ENCODE measurements at regions not wholly inside any gene's neighbourhood (a gene's known extent, or its start where the extent isn't known, plus 50 kb on each side); places are given as distances from the start of the nearest gene placed in this dataset.
"Not testable (repeated sequence)": the region's sequence is repeated elsewhere in the genome, so short reads cannot be mapped to it uniquely, and the experiment has no call there.

DNA sequence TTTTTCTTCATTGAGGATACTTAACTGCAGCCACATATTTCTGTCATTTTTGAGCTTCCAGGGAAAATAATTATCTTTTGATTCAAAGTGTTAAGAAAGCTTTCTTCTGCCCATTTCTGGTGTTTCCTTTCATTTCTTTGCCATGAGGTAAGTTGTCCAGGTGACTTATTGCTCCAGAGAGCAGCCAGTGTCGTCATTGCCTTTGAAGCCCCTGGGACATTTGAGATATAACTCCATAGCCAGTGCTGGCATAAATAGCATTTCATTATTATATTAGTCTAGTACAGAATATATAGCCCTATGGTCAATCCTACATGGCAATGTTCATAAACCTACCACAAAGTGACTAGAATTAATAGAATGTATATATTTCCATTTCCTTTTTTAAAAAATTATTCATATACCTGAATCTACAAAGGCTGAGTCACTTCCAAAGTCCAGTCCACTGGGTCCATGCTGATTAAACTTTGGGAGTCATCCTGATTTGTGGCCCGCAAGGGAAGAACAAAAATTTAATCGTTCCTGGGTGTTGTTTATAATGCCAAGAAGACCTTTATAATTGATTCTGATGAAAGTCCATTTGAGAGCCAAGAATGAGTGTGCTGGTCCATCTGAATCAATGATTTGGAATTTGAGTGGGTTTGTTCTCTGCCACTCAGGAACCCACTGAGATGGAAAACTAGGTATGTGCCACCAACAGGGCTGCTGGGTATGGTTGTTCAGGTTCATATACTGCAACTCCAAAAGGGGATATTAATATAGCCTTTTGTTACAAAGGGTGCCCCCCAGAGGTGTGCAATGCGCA is 221.8 kb upstream of the PLXNA2 start:
- DNase-seq (ENCODE audit: low spot score): no peak

DNA sequence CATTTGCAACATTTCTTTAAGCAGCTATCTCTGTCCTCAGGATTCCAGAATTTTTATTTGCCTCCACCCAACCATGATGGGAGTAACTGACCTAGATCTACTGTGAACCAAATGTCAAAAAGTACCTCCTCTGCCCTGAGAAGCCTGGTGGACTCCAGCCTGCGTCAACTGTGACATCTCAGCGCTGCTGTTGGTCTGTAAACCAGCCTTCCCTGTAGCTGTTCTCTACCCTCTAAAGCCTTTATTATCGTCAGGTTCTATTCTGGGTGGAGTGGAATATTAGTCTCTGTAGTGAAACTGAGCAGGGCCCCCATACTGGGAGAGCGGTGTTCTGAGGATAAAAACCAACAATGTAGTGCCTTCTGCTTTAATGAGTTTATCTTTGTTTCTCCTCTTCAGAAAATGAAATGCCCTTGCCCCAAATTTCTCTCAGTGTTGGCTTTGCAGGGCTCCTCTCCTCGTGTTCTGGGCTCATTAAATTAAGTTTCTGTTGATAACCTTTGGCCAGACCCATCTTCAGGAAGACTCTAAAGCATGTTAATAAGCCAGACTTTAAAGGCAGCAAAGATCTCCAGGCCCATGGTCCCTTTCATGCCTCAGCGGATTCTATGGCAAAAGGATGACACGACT is 223.1 kb upstream of the PLXNA2 start:
- DNase-seq (ENCODE audit: low spot score): no peak

DNA sequence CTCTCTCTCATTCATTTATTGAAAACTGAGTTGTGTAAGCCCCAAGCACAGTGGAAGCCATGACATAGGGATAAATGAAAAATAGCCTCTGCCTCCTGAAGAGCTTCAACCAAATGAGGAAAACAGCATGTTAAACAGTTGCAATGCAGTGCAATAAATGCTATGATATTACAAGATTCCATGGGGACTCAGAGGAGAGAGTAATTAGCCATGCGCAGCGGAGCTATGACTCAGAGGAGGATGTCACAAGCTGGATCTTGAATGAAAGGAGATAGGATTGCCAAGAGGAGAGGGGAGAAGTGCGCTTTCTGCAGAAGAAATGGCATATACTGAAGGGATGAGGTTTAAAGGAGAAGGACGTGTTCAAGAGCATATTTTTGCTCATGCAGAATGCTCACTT is 231.3 kb upstream of the PLXNA2 start:
- no peak for DNase-seq (ENCODE audit: low spot score)

DNA sequence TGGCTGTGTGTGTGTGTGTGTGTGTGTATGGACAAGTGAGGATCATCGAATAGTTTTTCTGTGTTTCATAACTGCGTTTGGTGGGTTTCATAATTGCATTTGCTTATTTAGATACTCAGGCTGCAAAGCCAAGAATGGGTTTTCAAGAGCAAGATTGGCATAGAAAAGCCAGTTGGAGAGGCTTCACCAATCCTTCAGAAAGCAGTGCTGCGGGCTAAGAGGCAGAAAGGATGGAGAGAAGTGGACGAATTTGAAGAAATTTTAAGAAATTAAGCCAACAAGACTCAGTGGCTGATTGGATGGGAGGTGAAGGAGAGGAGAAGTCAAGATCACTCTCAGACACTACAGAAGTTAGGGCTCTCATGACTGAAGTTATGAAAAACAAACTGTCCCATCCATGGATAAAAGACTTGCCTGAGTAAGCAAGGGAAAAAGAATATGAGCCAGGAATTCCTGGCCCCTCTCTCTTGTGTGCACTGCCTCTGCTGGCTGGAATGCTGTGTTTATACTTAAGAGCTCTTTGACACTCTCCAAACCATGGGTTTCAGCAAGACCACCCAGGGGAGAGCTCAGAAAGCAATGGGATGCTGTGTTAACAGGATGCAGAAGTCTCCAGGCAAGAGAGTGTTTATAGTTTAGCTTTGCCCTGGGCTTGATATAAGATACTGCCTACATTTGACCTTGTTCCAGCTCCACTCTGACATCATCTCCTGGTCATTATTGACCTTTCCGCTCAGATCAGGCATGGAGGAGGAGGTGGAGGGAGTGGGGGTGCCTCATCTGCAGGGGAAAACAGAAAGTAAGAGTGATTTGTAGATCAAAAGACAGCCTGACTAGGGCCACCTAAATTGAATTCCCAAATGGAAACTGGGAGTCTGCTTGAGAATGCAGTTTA is 232.0 kb upstream of the PLXNA2 start:
- no peak for DNase-seq (ENCODE audit: low spot score)

DNA sequence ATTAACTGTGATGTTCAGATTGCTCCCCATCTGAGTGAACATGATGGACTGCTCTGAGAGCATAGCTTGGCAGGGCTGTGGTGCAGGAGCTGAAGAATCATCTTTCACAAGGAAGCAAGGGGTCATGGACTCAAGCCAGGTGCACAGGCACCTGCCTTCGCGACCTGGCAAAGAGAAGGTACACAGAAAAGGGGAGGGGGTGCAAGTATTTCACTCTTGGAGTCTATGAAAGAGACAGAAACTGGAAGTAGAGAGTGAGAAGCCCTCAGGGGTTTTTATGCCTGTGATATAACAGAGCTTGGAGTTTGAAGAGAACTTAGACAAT is 232.6 kb upstream of the PLXNA2 start:
- DNase-seq (ENCODE audit: low spot score): no peak

DNA sequence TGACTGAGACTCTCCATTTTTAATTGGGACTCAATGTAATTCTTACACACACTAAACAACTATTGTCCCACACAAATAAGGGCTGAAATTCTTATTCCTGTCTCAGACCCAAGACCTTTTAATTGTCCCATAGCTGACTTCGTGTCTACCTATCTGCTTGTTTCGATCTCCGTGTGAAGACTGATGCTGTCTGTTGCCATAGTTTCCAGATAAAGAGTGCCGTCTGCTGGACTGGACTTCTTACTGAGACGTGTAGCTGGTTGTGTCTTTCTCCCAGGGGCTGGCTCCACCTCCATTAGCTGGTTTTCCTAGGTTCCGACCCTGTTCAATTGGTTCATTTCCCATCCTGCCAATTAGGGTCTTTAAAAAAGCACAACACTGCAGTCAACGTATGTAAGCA is 235.3 kb upstream of the PLXNA2 start:
- no peak for DNase-seq (ENCODE audit: low spot score)

DNA sequence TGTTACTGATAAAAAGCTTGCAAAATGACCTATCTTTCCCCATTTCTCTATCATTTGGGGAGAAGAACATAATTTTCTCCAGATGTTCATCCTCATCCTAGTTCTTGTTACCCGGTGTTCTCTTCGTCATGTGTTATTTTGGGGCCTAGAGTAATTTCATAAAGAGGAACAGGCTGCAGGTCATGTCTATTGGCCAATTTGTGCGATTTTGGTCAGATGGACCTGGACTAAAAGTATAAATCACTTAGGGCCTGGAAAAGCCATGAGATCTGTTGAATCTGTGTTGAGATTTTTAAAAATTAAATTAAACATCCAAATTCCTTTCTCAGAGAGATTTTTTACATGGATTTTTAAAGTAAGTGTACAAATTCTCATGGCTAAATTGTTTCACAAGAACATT is 241.3 kb upstream of the PLXNA2 start:
- DNase-seq (ENCODE audit: low spot score): no peak

DNA sequence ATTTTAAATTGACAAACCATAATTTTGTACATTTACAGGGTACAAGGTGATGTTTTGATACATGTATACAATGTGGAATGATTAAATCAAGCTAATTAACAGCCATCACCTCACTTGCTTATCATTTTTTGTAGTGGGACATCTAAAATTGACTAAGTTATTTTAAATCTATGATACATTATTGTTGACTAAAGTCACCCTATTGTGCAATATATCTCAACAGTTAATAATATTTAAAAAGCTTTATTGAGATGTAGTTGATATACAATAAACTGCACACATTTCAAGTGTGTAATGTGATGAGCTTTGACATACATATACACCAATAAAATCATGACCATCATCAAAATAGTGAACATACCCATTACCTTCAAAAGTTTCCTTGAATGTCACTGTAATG is 242.5 kb upstream of the PLXNA2 start:
- DNase-seq (ENCODE audit: low spot score): no peak

DNA sequence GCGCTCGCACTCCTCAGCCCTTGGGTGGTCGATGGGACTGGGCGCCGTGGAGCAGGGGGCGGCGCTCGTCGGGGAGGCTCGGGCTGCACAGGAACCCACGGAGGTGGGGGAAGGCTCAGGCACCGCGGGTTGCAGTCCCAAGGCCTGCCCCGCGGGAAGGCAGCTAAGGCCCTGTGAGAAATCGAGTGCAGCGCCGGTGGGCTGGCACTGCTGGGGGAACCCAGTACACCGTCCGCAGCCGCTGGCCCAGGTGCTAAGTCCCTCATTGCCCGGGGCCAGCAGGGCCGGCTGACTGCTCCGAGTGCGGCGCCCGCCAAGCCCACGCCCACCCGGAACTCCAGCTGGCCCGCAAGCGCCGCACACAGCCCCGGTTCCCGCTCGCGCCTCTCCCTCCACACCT is 244.2 kb upstream of the PLXNA2 start:
- not testable (repeated sequence) for DNase-seq (ENCODE audit: low spot score)

DNA sequence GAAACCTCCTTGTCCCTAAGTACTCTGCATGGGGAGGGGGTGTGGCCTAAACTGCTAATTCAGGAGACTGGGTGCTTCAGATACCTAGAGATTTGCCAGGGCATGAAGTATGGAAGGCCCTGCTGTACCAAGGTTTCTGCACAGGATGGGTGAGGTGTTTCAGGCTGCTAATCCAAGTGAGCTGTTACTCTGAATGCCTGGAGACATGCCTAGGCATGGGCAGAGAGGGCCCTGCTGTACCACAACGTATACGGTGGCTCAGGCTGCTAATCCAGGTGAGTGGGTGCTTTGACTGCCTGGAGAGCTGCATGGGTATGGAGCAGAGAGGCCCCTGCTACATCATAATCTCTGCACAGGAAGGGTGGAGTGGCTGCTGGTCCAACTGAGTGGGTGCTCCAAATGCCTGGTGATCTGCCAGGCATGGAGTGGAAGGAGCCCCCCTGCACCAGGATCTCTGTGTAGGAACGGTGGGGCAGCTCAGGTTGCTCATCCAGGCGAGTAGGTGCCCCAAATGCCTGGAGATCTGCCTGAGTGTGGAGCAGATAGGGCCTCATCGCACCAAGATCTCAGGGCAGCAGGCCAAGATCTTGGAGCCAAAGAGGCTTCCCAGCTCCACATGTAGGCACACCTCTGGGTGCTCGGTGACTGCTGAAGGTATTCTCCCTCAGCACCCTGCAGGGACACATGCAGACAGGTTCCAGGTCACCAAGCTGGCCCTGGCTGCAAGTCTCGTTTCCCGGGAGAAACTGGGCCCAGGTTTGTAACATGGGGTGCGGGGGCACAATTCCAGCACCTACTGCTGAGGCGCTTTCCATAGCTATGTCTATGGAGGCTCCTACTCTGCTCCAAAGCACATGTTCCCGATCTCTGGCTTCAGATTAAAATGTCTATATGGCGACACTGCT is 252.5 kb upstream of the PLXNA2 start:
- no peak for DNase-seq (ENCODE audit: low spot score)

DNA sequence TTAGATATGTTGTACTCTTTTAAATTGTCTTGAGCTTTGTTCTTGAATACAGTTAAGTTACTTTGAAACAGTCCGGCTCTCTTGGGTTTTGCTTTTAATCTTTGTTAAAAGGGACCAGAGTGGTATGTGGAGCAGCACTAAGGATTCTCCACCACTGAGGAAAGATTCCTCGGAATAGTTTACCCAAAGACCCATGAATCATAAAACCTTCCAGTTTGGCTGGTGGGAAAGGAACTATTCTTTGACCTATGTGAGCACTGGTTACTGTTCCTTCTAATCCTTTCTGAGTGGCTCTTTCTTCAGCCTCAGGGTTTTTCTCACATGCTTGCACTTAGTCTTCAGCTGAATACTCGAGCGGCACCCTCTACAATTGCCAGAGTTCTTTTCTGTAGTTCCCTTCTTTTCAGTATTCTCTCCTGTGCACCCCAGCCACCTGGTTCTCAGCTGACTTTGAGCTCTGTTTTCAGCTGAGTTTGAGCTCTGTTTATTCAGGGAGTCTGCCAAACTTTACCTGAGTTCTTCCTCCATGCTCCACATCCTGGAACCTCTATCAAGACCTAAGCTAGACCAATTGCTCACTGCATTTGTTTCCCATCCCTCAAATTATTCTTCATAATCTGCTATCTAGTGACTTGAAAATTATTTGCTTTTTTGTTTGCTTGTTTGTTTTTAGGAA is 253.8 kb upstream of the PLXNA2 start:
- no peak for DNase-seq (ENCODE audit: low spot score)

DNA sequence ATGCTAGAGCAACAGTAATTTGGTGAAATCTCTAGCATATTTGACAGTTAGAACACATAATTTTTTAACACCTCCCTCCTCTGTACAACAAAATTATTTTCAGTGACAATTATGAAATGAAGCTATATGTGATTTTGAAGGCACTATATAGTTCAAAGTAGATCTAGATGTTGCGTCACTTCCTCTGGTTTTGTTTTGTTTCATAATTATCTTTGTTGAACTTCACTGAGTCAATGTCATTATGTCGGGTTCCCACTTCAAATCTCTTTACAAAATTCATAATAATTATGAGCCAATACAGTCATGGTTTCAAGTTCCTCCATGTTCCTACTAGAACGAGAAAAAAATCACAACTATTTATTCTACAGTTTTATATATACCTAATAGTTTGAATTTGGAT is 254.8 kb upstream of the PLXNA2 start:
- DNase-seq (ENCODE audit: low spot score): no peak

DNA sequence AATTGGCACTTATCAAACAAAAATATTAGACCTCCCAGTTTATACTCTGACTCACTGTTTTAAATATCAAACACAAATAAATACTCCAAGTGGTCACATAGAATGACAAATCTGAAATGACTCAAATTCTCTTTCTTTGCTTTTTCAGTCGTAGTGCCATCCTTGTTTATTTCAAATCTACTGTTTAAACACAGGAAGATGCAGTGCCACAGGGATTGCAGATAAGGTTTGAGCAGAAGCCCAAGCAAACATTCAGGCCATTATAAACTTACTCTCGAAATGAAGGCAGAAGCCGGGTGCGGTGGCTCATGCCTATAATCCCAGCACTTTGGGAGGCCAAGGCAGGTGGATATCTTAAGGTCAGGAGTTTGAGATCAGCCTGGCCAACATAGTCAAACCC is 255.4 kb upstream of the PLXNA2 start:
- no peak for DNase-seq (ENCODE audit: low spot score)

DNA sequence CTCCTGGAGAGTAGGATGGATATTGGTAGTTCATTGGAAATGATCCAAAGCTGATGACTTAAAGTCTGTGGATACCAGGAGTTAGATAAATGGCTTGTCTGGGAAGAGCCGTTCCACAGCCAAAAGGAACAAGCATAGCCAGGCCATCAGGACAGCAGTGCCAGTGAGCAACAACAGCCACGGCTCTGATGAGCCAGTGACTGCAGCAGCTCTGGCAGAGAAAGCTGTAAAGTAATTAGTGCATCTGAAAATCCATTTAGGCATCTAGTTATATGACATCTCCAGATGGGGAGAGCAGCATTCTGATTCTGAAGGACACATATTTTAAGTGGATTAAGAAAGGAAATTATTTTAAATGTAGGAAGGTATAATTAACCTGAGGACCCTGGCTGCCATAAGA is 256.2 kb upstream of the PLXNA2 start:
- no peak for DNase-seq (ENCODE audit: low spot score)

DNA sequence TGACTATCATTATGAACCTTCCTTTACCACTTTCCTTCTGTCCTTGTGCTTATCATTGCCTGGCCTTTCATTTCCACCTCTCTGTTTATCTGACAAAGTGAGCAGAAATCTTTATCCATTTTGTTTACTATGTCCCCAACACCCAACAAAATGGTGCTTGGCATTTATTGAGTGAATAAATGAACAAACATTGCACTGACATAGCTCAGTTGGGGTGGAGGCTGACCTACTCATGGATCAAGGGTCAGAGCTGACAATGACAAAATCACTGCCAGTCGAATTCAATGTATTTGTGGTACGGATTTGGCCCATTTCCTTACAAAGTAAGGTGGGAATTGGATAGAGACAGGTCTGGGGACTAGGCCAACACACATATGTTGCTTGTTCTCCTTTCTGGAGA is 257.4 kb upstream of the PLXNA2 start:
- DNase-seq (ENCODE audit: low spot score): no peak

DNA sequence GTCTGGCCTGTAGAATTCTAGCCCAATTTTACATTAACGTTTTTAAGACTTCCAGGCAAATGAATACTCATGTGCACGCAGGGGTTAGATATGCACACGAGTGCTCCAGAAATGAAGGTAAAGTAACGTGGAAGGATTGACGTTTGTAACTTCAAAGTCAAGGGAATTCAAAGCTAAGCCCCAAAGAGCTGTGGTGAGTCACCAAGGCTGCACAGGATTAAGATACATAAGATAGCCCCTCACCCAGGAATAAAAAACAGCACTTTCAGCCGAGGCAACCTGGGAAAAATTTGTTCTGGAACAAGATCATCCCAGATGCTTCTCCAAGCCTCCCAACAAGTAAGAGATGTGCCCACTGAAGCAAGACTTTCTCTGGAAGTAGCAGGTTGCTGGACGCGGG is 259.6 kb upstream of the PLXNA2 start:
- DNase-seq (ENCODE audit: low spot score): no peak

DNA sequence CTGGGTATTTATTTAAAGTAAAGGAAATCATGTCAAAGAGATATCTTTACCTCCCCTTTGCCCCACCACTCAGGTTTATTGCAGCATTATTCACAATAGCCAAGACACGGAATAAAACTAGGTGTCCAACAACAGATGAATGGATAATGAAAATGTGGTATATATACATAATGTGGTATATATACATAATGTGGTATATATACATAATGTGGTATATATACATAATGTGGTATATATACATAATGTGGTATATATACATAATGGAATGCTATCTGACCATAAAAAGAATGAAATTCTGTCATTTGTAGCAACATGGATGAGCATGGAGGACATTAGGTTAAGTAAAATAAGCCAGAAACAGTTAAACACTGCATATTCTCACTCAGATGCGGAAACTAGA is 262.6 kb upstream of the PLXNA2 start:
- no peak for DNase-seq (ENCODE audit: low spot score)

DNA sequence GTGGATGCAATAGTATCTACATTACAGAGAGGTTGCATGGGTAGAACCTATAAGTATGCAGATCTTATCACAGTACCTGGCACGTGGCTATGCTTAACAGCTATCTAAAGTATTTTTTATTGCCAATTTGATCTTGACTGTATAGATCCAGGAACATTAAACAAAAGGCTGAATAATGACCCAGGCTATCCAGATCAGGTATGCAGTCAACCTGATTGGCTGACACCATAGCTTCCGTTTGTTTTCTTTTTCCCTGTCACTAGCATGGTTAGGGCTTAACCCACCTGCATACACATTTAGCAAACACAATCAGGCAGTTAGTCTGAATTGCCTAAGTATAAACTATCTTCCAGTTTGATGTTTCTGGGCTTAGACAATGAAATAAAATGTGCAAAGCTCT is 264.9 kb upstream of the PLXNA2 start:
- DNase-seq (ENCODE audit: low spot score): no peak

DNA sequence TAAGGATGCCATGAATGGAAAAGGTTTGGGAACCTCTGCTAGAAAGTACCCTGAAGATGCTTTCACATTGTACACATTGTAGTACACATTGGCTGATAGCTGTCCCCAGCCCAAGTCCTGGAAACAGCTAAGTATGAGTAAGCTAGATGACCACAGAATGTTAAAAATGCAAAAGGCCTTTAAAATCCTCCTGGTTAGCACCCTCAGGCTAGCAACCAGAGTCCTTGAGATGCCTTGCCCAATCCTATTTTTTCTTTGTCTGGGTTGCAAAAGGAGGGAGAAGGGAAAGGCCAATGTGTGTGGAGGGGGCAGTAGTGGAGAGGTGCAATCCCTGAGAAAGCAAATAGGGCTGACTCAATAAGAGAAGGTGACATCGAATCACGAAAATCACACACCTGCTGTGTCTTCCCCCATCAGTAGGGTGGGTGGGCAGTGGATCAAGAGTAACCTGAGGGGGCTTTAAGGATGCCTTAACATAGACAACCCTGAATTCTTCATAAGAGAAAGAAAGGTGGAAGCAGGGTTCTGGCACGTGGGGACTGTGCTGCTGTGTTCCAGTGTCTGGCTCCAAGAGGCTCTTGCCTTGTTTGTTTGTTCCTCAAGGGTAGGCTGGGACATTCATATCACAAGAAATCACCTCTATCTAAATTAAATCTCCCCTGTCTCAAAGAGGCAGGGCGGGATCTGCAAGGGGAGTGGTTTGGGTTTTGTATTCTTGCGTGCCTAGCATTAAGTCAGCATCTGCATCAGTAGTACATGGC is 266.2 kb upstream of the PLXNA2 start:
- no peak for DNase-seq (ENCODE audit: low spot score)

DNA sequence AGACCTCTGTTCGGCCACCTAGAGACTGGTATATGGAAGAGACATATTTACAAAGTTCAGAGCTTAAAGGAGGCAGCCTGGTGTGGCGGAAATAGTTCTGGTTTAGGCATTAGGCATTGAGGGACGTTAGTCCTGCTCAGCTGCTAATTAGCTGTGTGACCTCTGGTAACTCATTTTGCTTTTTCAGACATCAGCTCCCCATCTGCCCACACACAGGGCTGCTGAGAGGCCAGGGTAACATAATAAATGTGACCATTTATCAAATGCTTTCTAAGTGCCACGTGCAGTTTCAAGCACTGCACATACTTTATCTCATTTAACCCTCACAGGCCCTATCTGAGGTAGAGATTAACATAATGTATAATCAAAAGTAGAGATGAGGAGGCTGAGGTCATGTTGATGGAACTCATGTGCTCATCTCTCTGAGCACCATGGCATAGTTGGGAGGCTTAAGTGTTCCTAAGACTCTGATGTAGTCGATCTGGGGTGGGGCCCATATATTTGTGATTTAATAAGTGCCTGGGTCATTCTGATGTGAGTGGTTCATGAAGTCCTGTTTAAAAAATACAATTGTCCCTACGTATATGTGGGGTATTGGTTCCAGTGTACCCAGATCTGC is 267.2 kb upstream of the PLXNA2 start:
- DNase-seq (ENCODE audit: low spot score): no peak

Measured in HT-29 (cell line).